Lower leg skin (tissue), 3 donors: ENCODE measurements at regions not wholly inside any gene's neighbourhood (a gene's known extent, or its start where the extent isn't known, plus 50 kb on each side); places are given as distances from the start of the nearest gene placed in this dataset.

Experiments used
- CTCF ChIP-seq, 3 donors: fragments of 450-650 bp; IDR thresholded peaks; one replicate each; pipeline ENCODE4 v1.5.1; 2016; ENCODE audit warnings: antibody characterized with exemption in 3 of 3, mild to moderate bottlenecking in 3 of 3, moderate library complexity in 2 of 3
- POLR2A ChIP-seq, 2 donors: fragments of 450-650 bp; IDR thresholded peaks; one replicate each; pipeline ENCODE4 v1.6.1; 2016 to 2017; ENCODE audit warnings: antibody characterized with exemption in 2 of 2, mild to moderate bottlenecking in 1 of 2, moderate library complexity in 1 of 2

GRCh38 chr6:10144772-10145171 lies 270.1 kb downstream of the TFAP2A start:
- no peak for TF ChIP-seq CTCF (IDR thresholded peaks at IDR 0.05)
- TF ChIP-seq POLR2A (IDR thresholded peaks at IDR 0.05) = no peak
